Astrocyte of the spinal cord (primary cell): ENCODE measurements at regions not wholly inside any gene's neighbourhood (a gene's known extent, or its start where the extent isn't known, plus 50 kb on each side); places are given as distances from the start of the nearest gene placed in this dataset.

Experiments used
- DNase-seq: peaks from one replicate; pipeline ENCODE4 v3.0.0; 2011; ENCODE audit warnings: low read depth, low spot score
- H3K4me3 ChIP-seq: 2 replicates; pipeline ENCODE4 v1.5.1; 2011; ENCODE audit warnings: low read depth, mild to moderate bottlenecking, low read length, moderate library complexity
- in situ Hi-C: cut with HindIII; loops from 2 replicates; pipeline ENCODE4 v1.10.0; 2017; ENCODE audit warnings: low sequenced_read_pairs
- TF ChIP-seq, protein P1 (sequence below): IDR thresholded peaks from 2 replicates; pipeline ENCODE4 v1.5.1; 2012; ENCODE audit warnings: low read depth, mild to moderate bottlenecking, low read length, inconsistent platforms

DNA sequence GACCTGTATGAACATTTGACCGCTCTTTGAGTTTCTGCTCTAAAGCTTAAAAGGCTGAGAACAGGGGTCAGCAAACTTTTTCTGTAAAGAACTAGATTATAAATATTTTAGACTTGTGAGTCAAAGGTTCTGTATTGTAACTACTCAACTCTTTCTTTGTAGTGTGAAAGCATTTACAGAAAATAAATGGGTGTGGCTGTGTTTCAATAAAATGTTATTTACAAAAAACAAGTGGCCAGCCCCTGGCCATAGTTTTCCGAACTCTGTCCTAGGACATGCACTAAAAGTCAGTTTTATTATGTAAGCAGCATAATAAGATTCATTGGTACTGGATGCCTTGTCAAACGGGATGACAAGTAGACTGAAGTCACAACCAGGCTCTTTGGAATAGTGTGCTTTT, 434.9 kb downstream of the ZEB2 start:
- DNase-seq, result peak; percentile 12
- in situ Hi-C loops, result no loop called here
- H3K4me3 ChIP-seq, result no peak overlapping the region
- TF ChIP-seq, protein P1, sequence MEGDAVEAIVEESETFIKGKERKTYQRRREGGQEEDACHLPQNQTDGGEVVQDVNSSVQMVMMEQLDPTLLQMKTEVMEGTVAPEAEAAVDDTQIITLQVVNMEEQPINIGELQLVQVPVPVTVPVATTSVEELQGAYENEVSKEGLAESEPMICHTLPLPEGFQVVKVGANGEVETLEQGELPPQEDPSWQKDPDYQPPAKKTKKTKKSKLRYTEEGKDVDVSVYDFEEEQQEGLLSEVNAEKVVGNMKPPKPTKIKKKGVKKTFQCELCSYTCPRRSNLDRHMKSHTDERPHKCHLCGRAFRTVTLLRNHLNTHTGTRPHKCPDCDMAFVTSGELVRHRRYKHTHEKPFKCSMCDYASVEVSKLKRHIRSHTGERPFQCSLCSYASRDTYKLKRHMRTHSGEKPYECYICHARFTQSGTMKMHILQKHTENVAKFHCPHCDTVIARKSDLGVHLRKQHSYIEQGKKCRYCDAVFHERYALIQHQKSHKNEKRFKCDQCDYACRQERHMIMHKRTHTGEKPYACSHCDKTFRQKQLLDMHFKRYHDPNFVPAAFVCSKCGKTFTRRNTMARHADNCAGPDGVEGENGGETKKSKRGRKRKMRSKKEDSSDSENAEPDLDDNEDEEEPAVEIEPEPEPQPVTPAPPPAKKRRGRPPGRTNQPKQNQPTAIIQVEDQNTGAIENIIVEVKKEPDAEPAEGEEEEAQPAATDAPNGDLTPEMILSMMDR, result no peak

DNA sequence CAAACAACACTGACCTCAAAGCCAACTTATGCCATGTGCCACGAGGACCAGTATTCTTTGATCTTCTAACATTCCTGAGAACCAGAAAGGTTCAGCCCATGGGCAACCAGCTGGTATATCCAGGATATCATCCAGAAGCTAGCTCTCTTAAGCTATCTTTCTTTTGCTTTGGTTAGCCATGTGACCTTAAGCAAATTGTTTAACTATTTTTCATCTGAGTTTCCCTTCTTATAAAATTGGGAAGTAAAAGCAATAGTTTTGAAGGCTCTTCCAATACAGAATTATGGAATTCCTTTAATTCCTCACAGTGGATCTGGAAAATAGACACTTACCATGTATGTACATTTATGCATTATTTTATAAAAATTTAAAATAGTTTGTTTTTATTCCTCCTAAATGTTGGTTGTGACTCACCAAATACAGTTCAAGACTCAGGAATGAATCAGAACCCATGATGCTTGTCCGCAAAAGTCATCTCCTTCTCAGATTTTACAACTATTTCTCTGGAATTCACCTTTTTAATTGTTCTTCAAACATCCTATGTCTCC, 435.7 kb downstream of the ZEB2 start:
- in situ Hi-C loops, result no loop called here
- DNase-seq, result peak; percentile 88
- H3K4me3 ChIP-seq, result no peak overlapping the region
- TF ChIP-seq, protein P1, result no peak

DNA sequence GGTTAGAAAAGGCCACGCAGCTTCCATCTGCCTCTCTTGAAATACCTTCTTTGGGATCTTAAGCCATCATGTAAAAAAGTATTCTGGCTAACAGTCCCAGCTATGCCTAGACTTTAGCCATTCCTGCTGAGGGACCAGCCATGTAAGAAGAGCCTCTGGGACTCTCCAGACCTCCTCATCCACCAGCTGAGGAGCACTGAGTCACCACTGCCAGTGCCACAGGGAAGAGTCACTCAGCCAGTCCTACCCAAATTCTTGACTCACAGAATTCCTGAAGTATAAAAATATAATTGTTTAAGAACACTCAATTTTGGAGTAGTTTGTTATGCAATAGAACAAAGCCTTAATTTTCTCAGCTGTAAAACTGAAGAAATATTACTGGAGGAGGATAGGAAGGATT, 436.7 kb downstream of the ZEB2 start:
- TF ChIP-seq, protein P1, result no peak
- peak; percentile 55 for DNase-seq
- no peak overlapping the region for H3K4me3 ChIP-seq
- in situ Hi-C loops, result no loop called here

DNA sequence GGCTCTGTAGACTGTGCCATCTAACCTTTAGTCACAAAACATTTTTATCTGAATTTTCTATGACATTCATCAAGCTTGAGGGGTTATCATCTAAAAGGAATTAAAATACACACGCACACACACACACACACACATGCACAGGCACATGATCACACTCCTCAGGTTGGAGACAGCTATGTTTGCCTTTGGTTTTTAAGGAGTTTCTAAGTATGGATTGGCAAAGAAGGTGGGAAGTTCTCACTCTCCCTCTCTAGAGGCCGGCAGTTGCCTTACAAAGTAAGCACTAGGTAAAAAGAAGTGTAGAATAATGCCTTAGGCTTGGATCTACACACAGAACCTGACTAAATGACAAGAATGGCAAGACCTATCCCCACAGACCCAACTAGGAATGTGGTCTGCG, 437.1 kb downstream of the ZEB2 start:
- H3K4me3 ChIP-seq, result no peak overlapping the region
- no peak for DNase-seq
- TF ChIP-seq, protein P1, result no peak
- in situ Hi-C loops, result no loop called here

DNA sequence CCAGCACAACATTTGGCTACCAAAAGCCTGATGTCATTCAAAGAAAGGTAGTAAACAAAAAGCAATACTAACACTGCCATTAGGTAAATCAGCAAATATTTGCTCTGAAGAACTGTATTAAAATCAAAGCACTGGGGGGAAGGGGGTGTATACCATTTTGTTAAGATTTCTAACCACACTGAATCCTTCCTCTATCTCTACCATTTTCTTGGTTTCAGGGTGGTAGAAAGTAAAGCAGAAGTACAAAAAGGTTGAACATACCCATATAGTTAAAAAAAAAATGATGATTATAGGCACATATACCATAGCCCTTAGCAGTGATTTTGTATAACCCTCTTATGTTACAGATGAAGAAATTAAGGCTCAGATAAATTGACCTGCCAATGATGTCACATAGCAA, 437.6 kb downstream of the ZEB2 start:
- in situ Hi-C loops, result no loop called here
- DNase-seq, result no peak
- no peak overlapping the region for H3K4me3 ChIP-seq
- TF ChIP-seq, protein P1, result no peak

DNA sequence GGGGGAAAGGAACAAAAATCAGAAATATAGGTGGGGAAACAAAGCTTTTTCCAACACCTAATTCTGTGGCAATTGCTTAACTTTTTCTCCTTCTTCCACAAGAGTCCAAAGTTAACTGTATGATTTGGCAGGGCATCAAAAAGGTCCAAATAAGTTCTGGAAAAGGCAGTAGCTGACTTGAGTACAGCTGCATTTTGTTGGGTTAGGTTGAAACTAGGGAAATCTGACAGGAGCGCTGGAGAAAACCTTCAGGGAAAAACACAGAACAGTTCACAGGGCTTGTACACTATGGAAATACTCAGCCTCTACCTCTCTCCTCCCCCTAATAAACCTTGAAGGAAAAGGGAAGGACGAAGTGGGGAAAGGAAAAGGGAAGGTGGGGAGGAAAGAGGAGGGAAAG, 438.6 kb downstream of the ZEB2 start:
- H3K4me3 ChIP-seq, result no peak overlapping the region
- DNase-seq, result no peak
- TF ChIP-seq, protein P1, result no peak
- in situ Hi-C loops, result no loop called here

DNA sequence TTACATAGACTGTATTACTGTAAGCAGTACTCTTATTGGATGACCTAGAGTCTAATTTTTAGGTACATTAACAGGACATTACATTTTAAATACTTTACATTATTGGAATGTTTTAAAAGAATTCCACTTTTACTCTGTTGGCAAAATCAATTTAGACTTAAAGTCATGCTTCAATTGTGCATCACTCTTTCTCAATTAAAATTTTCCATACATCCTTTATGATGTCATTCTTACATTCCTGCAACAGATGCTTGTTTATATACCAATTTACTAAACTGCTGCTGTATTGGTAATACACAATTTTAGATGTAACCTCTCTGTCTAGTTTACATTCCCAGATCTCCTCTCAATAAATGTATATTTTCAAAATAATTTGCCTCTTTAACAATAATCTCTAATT, 440.1 kb downstream of the ZEB2 start:
- no peak overlapping the region for H3K4me3 ChIP-seq
- in situ Hi-C loops, result no loop called here
- TF ChIP-seq, protein P1, result no peak
- no peak for DNase-seq
